Activated CD8-positive, alpha-beta T cell treated with anti-CD3 and anti-CD28 coated beads, Interleukin-2, amount 10 ng/mL, durations not matched to agents 7 days and 5 days (primary cell): ENCODE measurements at regions not wholly inside any gene's neighbourhood (a gene's known extent, or its start where the extent isn't known, plus 50 kb on each side); places are given as distances from the start of the nearest gene placed in this dataset.
"Not testable (repeated sequence)": the region's sequence is repeated elsewhere in the genome, so short reads cannot be mapped to it uniquely, and the experiment has no call there.

Experiments used
- ATAC-seq: fragments of 150-1000 bp; cut with Tn5 transposase; one replicate; pipeline ENCODE4 v1.10.0; 2021; ENCODE audit warnings: moderate library complexity
- CTCF ChIA-PET: fragments of 350-600 bp; sonication (Branson Sonifier 250); formaldehyde crosslinking; loops from one replicate; lab custom pipeline; 2021; ENCODE audit warnings: antibody characterized with exemption; lab: Charles Lee
- POLR2A ChIA-PET: fragments of 350-600 bp; sonication (Branson Sonifier 250); formaldehyde crosslinking; loops from one replicate; lab custom pipeline; 2021; ENCODE audit warnings: antibody characterized with exemption; lab: Charles Lee
- DNase-seq: peaks from one replicate; pipeline ENCODE4 v3.0.0-alpha.2; 2020
- H3K27ac Mint-ChIP-seq: one replicate; pipeline ENCODE4 v1.8.0; 2021; ENCODE audit warnings: mild to moderate bottlenecking, mixed read lengths
- H3K27me3 Mint-ChIP-seq: one replicate; pipeline ENCODE4 v1.8.0; 2021; ENCODE audit warnings: low read depth, mixed read lengths
- H3K36me3 Mint-ChIP-seq: one replicate; pipeline ENCODE4 v1.8.0; 2021; ENCODE audit warnings: low read depth, mixed read lengths
- H3K4me1 Mint-ChIP-seq: one replicate; pipeline ENCODE4 v1.8.0; 2021; ENCODE audit warnings: low read depth, mixed read lengths
- H3K4me3 Mint-ChIP-seq: one replicate; pipeline ENCODE4 v1.8.0; 2021; ENCODE audit warnings: mild to moderate bottlenecking, mixed read lengths
- H3K9me3 Mint-ChIP-seq: one replicate; pipeline ENCODE4 v1.8.0; 2022; ENCODE audit warnings: mixed read lengths; ENCODE audit not compliant: insufficient read depth

- no peaks in the 10 kb centered on the region for H3K9me3 Mint-ChIP-seq
- no peaks in the 10 kb centered on the region for H3K36me3 Mint-ChIP-seq
- H3K27ac Mint-ChIP-seq, result no peak overlapping the region
- CTCF ChIA-PET, result no interaction called here
- H3K4me1 Mint-ChIP-seq, result no peaks in the 10 kb centered on the region
- H3K4me3 Mint-ChIP-seq, result no peak overlapping the region
- POLR2A ChIA-PET, result no interaction called here
- H3K27me3 Mint-ChIP-seq, result no peaks in the 10 kb centered on the region
- ATAC-seq, result no peak
- DNase-seq, result no peak
Observed at GRCh38 chrX:23504540-23504884, 162.8 kb upstream of the PRDX4 start.

GRCh38 chrX:23504895-23505294, 162.4 kb upstream of the PRDX4 start:
- no peaks in the 10 kb centered on the region for H3K36me3 Mint-ChIP-seq
- H3K9me3 Mint-ChIP-seq, result no peaks in the 10 kb centered on the region
- POLR2A ChIA-PET, result no interaction called here

DNA sequence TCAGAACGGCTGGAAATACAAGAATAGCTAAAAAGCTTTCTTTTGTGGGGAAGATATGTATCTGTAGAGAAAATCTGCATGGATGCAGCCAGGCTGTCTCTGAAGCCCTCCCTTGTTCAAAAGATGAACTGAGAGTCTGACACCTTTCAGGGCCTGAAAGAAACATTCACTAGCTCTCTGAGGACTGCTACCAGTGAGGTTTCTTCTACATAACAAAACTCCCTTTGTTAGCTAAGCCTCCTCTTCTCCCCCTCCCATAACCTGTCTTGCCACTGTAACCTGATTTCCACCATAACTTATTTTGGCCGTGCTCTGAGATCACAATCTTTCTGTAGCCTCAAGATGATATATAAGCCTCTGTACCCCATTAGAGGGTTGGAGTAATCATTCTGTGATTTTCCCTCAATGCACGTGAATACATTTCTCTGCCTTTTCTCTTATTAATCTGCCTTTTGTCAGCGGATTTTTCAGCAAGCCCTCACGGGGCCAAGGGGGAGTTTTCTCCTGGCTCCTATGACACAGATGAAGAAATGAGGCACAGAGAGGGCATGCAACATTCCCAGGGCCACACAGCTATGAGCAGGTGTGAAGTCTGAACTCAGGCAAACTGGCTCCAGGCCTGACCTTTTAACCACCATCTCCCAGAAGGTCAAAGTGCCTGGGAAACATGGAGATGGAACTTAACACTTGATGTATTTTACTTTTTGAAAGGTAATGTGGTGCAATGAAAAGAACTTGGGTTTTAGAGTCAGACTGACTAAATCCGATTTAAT, 161.6 kb upstream of the PRDX4 start:
- no peaks in the 10 kb centered on the region for H3K9me3 Mint-ChIP-seq
- ChIA-PET POLR2A (no interaction called here), CTCF (no interaction called here)
- no peak for DNase-seq
- ATAC-seq, result no peak
- H3K36me3 Mint-ChIP-seq, result no peaks in the 10 kb centered on the region
- H3K27me3 Mint-ChIP-seq, result no peaks in the 10 kb centered on the region
- H3K4me3 Mint-ChIP-seq, result no peak overlapping the region
- H3K27ac Mint-ChIP-seq, result no peak overlapping the region
- no peaks in the 10 kb centered on the region for H3K4me1 Mint-ChIP-seq

More at GRCh38 chrX:23504895-23505294, 162.4 kb upstream of the PRDX4 start:
- Mint-ChIP-seq H3K4me3 (no peak overlapping the region), H3K4me1 (no peaks in the 10 kb centered on the region), H3K27me3 (no peaks in the 10 kb centered on the region), H3K27ac (no peak overlapping the region)
- ATAC-seq (no peak), DNase-seq (no peak)
- CTCF ChIA-PET, result no interaction called here

GRCh38 chrX:23509256-23509655, 158.0 kb upstream of the PRDX4 start:
- H3K27me3 Mint-ChIP-seq, result no peaks in the 10 kb centered on the region
- no peaks in the 10 kb centered on the region for H3K4me1 Mint-ChIP-seq
- ChIA-PET CTCF (no interaction called here), POLR2A (no interaction called here)
- DNase-seq (no peak), ATAC-seq (no peak)
- H3K27ac Mint-ChIP-seq, result no peak overlapping the region
- H3K4me3 Mint-ChIP-seq, result no peak overlapping the region
- H3K9me3 Mint-ChIP-seq, result no peaks in the 10 kb centered on the region
- no peaks in the 10 kb centered on the region for H3K36me3 Mint-ChIP-seq

- Mint-ChIP-seq H3K4me1 (no peaks in the 10 kb centered on the region), H3K36me3 (no peaks in the 10 kb centered on the region), H3K4me3 (no peak overlapping the region), H3K27me3 (no peaks in the 10 kb centered on the region), H3K27ac (no peak overlapping the region), H3K9me3 (no peaks in the 10 kb centered on the region)
- CTCF ChIA-PET, result no interaction called here
- ATAC-seq (no peak), DNase-seq (no peak)
- POLR2A ChIA-PET, result no interaction called here
Observed at GRCh38 chrX:23511793-23512192, 155.5 kb upstream of the PRDX4 start.

GRCh38 chrX:23513121-23513520, 154.2 kb upstream of the PRDX4 start:
- POLR2A ChIA-PET, result no interaction called here
- CTCF ChIA-PET, result interaction anchor here (0.8 kb wide), 1 partner anchor 353 kb away, joined by 3 read pairs; no protein-coding TSS in a partner anchor
- Mint-ChIP-seq H3K4me1 (no peaks in the 10 kb centered on the region), H3K9me3 (no peaks in the 10 kb centered on the region), H3K27ac (no peak overlapping the region), H3K36me3 (no peaks in the 10 kb centered on the region), H3K27me3 (no peaks in the 10 kb centered on the region), H3K4me3 (no peak overlapping the region)
- ATAC-seq (no peak), DNase-seq (no peak)

DNA sequence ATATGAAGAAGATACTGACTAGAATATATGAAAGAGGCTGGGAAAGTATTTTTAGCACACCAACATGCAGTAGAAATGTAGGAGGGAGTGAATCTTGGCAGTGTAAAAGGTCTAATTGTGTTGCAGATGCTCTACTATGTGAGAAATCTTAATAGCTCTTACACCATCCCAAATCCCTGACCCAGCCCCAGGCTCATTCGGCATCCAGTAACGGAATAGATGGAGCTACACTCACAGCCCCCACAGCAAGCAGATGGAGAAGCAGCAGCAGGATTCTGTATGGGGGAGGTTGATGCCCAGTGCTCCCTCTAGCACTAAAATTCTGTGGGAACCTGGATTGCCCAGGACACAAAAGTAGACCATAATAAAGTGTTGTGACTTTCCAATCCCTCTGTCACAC, 153.2 kb upstream of the PRDX4 start:
- no peaks in the 10 kb centered on the region for H3K4me1 Mint-ChIP-seq
- no peak overlapping the region for H3K27ac Mint-ChIP-seq
- H3K9me3 Mint-ChIP-seq, result no peaks in the 10 kb centered on the region
- H3K4me3 Mint-ChIP-seq, result no peak overlapping the region
- ChIA-PET CTCF (interaction anchor here (0.8 kb wide), 1 partner anchor 354 kb away, joined by 3 read pairs; no protein-coding TSS in a partner anchor), POLR2A (no interaction called here)
- no peak for DNase-seq
- no peaks in the 10 kb centered on the region for H3K36me3 Mint-ChIP-seq
- no peaks in the 10 kb centered on the region for H3K27me3 Mint-ChIP-seq
- ATAC-seq, result no peak

GRCh38 chrX:23515028-23515427, 152.3 kb upstream of the PRDX4 start:
- ATAC-seq (no peak), DNase-seq (no peak)
- ChIA-PET CTCF (no interaction called here), POLR2A (no interaction called here)
- H3K4me3 Mint-ChIP-seq, result no peak overlapping the region
- no peaks in the 10 kb centered on the region for H3K36me3 Mint-ChIP-seq
- no peaks in the 10 kb centered on the region for H3K9me3 Mint-ChIP-seq
- no peaks in the 10 kb centered on the region for H3K4me1 Mint-ChIP-seq
- H3K27ac Mint-ChIP-seq, result no peak overlapping the region
- no peaks in the 10 kb centered on the region for H3K27me3 Mint-ChIP-seq

GRCh38 chrX:23523026-23523657, 144.2 kb upstream of the PRDX4 start:
- H3K4me1 Mint-ChIP-seq, H3K27ac Mint-ChIP-seq, POLR2A ChIA-PET, ATAC-seq, H3K27me3 Mint-ChIP-seq, DNase-seq, H3K36me3 Mint-ChIP-seq, CTCF ChIA-PET, H3K4me3 Mint-ChIP-seq, H3K9me3 Mint-ChIP-seq: not testable (repeated sequence)

GRCh38 chrX:23524467-23524866, 142.8 kb upstream of the PRDX4 start:
- ATAC-seq (no peak), DNase-seq (no peak)
- Mint-ChIP-seq H3K27ac (no peak overlapping the region), H3K36me3 (peaks cover 2% of the 10 kb centered on the region), H3K4me1 (no peaks in the 10 kb centered on the region), H3K27me3 (peaks cover 5% of the 10 kb centered on the region), H3K9me3 (no peaks in the 10 kb centered on the region), H3K4me3 (no peak overlapping the region)
- CTCF ChIA-PET, result no interaction called here
- POLR2A ChIA-PET, result no interaction called here

GRCh38 chrX:23525531-23525930, 141.8 kb upstream of the PRDX4 start:
- POLR2A ChIA-PET, result no interaction called here
- H3K27me3 Mint-ChIP-seq, result peaks cover 5% of the 10 kb centered on the region
- H3K36me3 Mint-ChIP-seq, result peaks cover 2% of the 10 kb centered on the region
- H3K4me1 Mint-ChIP-seq, result no peaks in the 10 kb centered on the region
- no peak for ATAC-seq
- no peak overlapping the region for H3K27ac Mint-ChIP-seq
- H3K4me3 Mint-ChIP-seq, result no peak overlapping the region
- CTCF ChIA-PET, result no interaction called here
- no peaks in the 10 kb centered on the region for H3K9me3 Mint-ChIP-seq
- DNase-seq, result no peak

GRCh38 chrX:23540532-23540931, 126.8 kb upstream of the PRDX4 start:
- Mint-ChIP-seq H3K4me3 (no peak overlapping the region), H3K27ac (no peak overlapping the region), H3K27me3 (peaks cover 2% of the 10 kb centered on the region), H3K9me3 (no peaks in the 10 kb centered on the region), H3K36me3 (no peaks in the 10 kb centered on the region), H3K4me1 (no peaks in the 10 kb centered on the region)
- ChIA-PET CTCF (no interaction called here), POLR2A (no interaction called here)
- DNase-seq, result no peak
- no peak for ATAC-seq
